ENCODE measurements at regions not wholly inside any gene's neighbourhood (a gene's known extent, or its start where the extent isn't known, plus 50 kb on each side); places are given as distances from the start of the nearest gene placed in this dataset.
A peak's percentile ranks its signal among the peaks of the same experiment; 100 is the strongest.

GRCh38 chr13:23510979-23511735 is 59.1 kb upstream of the TNFRSF19 start:
- Histone ChIP-seq H3K27me3 (no peaks in the 10 kb centered on the region), H3K36me3 (no peaks in the 10 kb centered on the region), H3K27ac (peak overlapping the region in 2 of 4 donors; percentile 19 to 31), H3K9me3 (no peaks in the 10 kb centered on the region), H3K4me1 (peaks cover 0 to 36% (median 0%) of the 10 kb centered on the region in 3 donors), H3K4me3 (no peak overlapping the region)
- WGBS, 2 donors, result 60 to 68% methylated on average over 4 of the region's 4 CpGs
- TF ChIP-seq POLR2A (IDR thresholded peaks at IDR 0.05) (no peak), CTCF (IDR thresholded peaks at IDR 0.05) (peak in 4 of 6 experiments; percentile 32 to 54 (median 36))
- intact Hi-C loops (cut with DNase I), result no loop called here
- DNase-seq, result no peak

- Histone ChIP-seq H3K27ac (no peak overlapping the region), H3K9me3 (no peaks in the 10 kb centered on the region), H3K4me3 (no peak overlapping the region), H3K4me1 (peaks cover 0 to 29% (median 0%) of the 10 kb centered on the region in 3 donors), H3K27me3 (no peaks in the 10 kb centered on the region), H3K36me3 (no peaks in the 10 kb centered on the region)
- DNase-seq, result no peak
- TF ChIP-seq POLR2A (IDR thresholded peaks at IDR 0.05), result no peak
- TF ChIP-seq CTCF (IDR thresholded peaks at IDR 0.05), result peak in 2 of 6 experiments; percentile 34 to 41
- WGBS, 2 donors, result 85 to 91% methylated on average over 6 of the region's 6 CpGs
- intact Hi-C loops (cut with DNase I), result no loop called here
Measured at GRCh38 chr13:23512762-23513395, 57.3 kb upstream of the TNFRSF19 start.

- TF ChIP-seq POLR2A (IDR thresholded peaks at IDR 0.05) (no peak), CTCF (IDR thresholded peaks at IDR 0.05) (no peak)
- no peak overlapping the region for H3K4me3 ChIP-seq
Measured at GRCh38 chr13:23513455-23513854, 56.8 kb upstream of the TNFRSF19 start.

GRCh38 chr13:23514076-23514475 is 56.1 kb upstream of the TNFRSF19 start:
- TF ChIP-seq CTCF (IDR thresholded peaks at IDR 0.05) (no peak), POLR2A (IDR thresholded peaks at IDR 0.05) (no peak)
- Histone ChIP-seq H3K4me1 (peaks cover 0 to 29% (median 0%) of the 10 kb centered on the region in 3 donors), H3K4me3 (no peak overlapping the region), H3K27me3 (no peaks in the 10 kb centered on the region), H3K36me3 (no peaks in the 10 kb centered on the region), H3K9me3 (no peaks in the 10 kb centered on the region), H3K27ac (no peak overlapping the region)
- WGBS, 2 donors, result 17 to 40% methylated on average over 4 of the region's 4 CpGs
- no peak for DNase-seq
- intact Hi-C loops (cut with DNase I), result no loop called here

More at GRCh38 chr13:23513455-23513854, 56.8 kb upstream of the TNFRSF19 start:
- no peak for DNase-seq
- H3K4me1 ChIP-seq, result peaks cover 0 to 29% (median 0%) of the 10 kb centered on the region in 3 donors
- no peaks in the 10 kb centered on the region for H3K36me3 ChIP-seq
- WGBS, 2 donors, result 63 to 66% methylated on average over 3 of the region's 3 CpGs
- H3K9me3 ChIP-seq, result no peaks in the 10 kb centered on the region
- no peaks in the 10 kb centered on the region for H3K27me3 ChIP-seq
- H3K27ac ChIP-seq, result no peak overlapping the region
- intact Hi-C loops (cut with DNase I), result no loop called here

- no peaks in the 10 kb centered on the region for H3K36me3 ChIP-seq
- TF ChIP-seq POLR2A (IDR thresholded peaks at IDR 0.05) (no peak), CTCF (IDR thresholded peaks at IDR 0.05) (no peak)
Measured at GRCh38 chr13:23515116-23515515, 55.1 kb upstream of the TNFRSF19 start.

More at GRCh38 chr13:23515116-23515515, 55.1 kb upstream of the TNFRSF19 start:
- 51 to 74% methylated on average over 2 of the region's 2 CpGs for WGBS, 2 donors
- DNase-seq, result no peak
- Histone ChIP-seq H3K27me3 (no peaks in the 10 kb centered on the region), H3K4me3 (no peak overlapping the region), H3K4me1 (peaks cover 0 to 28% (median 0%) of the 10 kb centered on the region in 3 donors), H3K27ac (no peak overlapping the region), H3K9me3 (no peaks in the 10 kb centered on the region)
- intact Hi-C loops (cut with DNase I), result no loop called here
